NCI-H748 (cell line): ENCODE measurements at regions not wholly inside any gene's neighbourhood (a gene's known extent, or its start where the extent isn't known, plus 50 kb on each side); places are given as distances from the start of the nearest gene placed in this dataset.

Experiments used
- DNase-seq: peaks from one replicate; lab custom pipeline; 2025; ENCODE audit not compliant: unreplicated experiment; lab: John Stamatoyannopoulos, UW

DNA sequence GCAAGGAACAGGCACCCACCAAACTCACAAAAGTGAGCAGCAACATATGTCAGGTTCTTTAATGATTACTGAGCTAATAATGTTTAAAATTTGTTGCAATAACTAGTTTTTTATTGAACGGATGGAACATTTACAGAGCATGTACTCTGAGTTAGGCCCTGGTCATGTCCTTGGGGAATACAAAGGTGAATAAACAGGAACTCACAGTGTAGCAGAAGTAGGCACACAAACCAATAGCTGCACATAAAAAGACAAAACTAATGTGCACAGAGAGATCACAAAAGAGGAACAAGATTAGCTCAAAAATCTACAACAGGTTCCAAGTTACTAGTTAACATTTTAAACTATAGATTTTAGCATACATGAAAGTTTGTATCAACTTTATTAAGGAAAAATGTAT is 505.3 kb upstream of the PPP2R3A start:
- DNase-seq = no peak

DNA sequence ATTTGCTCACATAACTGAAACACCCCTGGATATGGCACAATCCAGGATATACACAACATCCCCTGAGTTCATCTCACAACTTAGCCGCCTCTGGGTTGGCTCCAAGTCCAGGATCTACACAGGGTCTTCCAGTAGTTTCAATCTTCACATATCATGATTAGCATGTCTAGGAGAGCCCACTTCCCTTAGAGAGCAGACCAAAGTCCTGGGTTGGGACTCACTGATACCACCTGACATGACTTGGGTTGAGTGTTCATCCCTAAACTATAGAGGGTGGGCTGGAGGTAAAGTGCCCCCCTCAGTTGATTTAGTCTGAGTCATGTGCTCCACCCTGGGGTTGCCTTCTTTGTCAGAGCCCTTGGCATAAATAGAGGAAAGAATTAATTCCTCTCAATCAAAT is 493.6 kb upstream of the PPP2R3A start:
- no peak for DNase-seq

DNA sequence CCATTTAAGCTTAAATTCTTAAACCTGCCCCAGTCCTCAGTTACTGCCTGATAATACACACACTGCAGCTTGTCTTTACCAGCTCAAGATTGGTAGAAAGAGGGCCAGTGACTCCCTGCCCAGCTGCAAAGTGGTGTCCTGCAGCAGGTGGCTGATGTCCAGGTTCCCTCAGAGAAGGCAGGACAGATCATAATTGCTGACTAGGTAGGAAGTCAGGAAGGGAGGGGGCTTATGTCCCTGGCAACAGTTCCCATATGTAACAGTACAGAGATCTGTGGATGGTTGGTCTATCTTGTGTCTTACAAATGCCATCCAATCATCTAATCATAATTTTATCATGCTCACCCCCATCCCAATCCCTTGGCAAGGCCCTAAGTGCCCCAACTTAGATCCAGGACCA is 492.1 kb upstream of the PPP2R3A start:
- DNase-seq = no peak

DNA sequence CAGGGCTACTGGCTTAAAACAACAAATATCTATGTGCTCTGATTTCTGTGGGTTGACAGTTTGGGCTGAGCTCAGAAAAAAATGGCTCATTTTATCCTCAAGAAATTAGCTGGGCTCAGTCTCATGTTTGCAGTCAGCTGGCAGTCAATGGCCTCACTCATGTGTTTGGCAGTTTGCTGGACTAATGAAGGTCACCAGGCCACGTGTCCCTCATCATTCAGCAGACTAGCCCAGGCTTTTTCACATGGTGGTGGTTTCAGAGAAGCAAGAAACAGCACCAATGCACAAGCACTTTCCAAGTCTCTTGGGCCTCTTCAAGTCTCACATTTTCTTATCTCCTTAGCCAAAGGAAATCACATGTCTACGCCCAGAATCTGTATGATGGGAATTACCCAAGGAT is 478.3 kb upstream of the PPP2R3A start:
- DNase-seq = no peak

DNA sequence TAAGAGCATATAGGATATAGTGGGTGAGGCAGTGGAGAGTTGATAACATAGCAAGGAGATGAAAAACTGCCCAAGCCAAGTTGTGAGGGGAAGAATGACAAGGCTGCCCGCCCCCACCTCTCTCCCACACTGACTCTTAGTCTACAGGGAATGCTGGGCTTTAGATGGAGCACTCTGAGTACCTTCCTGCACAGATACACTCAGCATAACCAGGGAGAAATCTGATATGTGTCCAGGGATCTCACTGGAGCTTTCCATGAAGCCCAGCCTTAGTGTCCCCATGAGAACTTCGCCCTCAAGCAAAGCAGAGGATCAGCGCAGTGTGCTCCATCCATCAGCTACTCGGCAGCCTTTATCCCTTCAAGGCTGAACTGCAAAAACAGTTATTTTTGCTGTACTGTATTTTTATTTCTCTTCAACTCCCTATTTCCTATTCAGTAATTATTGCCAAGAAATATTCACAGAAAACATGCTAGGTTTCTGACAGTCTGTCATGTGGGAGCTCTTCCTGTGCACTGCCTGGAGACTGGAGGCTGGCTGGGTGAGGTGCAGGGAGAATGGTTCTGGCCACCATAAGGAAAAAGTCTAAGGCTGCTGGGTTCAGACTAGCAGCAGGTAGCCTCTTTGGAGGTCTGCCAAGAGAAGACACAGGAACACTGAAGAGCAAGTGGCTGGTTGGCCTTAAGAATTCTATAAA is 475.2 kb upstream of the PPP2R3A start:
- DNase-seq = peak; percentile 6

DNA sequence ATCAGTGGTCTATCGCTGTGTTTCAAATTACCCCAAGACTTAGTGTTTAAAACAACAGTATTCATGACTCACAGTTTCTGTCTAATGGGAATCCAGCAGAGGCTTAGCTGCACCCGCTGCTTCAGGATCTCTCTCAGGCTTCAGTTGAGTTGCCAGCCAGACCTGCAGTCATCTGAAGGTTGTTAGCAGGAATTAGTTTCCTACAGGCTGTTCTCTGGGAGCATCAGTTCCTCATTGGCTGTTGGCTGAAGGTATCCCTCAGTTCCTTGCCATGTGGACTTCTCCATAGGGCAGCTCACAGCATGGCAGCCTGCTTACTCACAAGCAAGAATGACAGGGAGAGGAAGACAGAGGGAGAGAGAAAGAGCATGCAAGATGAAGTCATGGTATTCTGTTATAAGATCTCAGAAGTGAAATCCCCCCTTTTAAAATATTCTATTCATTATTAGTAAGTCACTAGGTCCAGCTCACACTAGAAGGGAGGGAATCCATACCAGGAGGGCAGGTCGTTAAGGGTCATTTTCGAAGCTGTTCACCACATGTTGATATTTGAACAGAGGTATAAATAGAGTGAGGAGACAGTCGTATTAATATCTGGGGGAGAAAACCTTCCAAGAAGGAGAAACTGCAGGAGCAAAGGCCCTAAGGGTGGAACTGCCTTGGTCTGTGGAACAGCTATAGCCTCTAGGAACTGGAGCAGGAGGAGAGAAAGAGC is 473.9 kb upstream of the PPP2R3A start:
- no peak for DNase-seq

DNA sequence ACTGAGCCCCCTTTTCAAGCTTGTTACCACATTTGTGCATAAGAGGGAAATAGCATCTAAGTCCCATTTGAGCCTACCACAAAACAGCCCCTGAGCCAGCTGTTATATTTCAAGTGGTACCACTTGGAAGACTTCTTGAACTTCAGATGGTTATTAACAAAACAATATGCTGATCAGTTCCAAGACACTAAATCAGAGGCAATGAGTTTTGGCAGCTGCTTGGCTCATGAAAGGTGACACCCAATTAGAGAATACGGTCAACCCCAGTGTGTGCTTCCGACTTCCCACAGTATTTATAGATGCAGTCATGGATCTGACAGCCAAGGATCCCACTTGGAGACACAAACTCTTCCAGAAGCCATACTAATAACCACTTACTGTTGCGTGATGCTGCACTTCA is 469.6 kb upstream of the PPP2R3A start:
- no peak for DNase-seq

DNA sequence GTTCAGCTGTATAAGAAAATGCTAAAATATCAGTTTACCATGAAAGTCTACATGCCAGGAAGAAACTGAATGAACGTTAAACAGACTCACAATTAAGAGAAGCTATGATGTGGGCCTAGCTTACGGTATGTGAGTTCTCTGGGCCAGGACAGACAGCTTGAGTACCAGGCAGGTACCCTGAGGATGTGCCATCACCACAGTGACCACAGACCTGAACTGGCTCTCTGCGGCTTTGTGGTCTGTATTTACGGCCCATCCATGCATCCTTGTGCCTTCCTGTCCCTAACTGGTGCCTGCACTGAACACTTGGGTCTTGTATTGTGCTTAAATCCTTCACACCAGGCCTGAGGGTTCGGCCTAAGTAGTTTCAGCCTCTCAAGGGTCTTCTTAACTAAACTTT is 467.5 kb upstream of the PPP2R3A start:
- no peak for DNase-seq

DNA sequence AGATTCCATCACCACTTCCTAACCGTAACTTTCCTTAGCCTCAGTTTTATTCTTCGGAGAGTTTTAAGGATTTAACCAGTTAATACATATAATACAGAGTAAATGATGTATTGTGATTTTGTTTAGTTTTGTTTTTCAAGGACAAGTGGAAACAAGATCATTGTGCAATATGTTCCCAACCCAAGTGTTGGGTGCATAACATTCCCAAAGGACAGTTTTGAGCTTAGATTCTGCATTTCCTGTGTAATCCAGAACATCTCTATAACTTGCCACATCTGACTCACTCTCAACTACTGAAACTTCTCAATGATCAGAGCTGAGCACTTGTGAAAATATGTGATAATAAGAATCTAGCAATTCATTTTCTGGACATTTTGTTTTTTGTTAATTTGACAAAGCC is 466.1 kb upstream of the PPP2R3A start:
- DNase-seq = no peak

DNA sequence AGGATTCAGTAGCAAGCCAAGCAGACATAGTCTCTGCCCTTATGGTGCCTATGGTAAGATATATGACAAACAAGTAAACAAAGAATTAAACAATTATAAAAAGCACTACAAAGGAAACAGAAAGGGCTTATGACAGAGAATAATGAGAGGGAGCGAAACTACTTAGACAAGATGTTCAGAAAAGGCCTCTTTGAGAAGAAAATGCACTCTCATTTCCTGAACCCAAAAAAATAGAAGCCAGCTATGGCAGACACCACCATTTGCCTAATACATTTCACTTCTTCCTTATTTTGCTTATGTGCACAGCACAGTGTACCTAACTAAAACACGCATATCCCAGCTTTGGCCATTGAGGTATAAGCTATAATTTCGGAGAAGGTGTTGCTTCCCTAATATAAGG is 465.5 kb upstream of the PPP2R3A start:
- no peak for DNase-seq

DNA sequence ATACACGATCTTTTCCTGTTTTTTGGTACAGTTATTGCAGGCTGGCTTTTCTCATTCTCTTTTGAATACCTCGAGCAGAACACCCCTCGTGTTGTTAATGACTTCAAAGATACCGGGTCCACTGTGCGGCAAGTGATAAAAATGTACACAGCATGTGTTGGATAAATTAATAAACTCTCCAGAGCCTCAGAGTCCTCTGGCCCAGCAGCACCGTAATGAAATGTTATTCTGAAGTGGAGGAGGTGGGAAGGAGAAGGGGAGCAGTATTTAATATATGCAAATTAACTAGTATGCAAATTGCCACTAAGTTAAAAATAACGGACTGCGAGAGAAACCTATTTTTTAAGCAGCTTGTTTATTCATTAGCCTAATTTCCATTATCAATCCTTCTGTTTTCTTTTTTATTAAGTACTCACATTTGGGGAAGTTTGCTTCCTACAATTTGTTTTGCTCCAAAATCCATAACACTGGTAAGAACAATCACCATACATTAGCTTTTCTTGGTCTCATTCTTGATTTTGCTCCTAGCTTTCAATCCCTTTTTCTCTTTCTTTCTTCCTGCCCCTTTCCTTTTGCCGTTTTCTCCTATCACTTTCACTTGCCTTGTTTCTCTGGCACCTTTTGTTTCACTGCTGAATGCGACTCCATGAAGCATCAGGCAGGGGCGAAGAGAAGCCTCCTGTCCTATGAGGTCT is 462.3 kb upstream of the PPP2R3A start:
- DNase-seq = no peak

DNA sequence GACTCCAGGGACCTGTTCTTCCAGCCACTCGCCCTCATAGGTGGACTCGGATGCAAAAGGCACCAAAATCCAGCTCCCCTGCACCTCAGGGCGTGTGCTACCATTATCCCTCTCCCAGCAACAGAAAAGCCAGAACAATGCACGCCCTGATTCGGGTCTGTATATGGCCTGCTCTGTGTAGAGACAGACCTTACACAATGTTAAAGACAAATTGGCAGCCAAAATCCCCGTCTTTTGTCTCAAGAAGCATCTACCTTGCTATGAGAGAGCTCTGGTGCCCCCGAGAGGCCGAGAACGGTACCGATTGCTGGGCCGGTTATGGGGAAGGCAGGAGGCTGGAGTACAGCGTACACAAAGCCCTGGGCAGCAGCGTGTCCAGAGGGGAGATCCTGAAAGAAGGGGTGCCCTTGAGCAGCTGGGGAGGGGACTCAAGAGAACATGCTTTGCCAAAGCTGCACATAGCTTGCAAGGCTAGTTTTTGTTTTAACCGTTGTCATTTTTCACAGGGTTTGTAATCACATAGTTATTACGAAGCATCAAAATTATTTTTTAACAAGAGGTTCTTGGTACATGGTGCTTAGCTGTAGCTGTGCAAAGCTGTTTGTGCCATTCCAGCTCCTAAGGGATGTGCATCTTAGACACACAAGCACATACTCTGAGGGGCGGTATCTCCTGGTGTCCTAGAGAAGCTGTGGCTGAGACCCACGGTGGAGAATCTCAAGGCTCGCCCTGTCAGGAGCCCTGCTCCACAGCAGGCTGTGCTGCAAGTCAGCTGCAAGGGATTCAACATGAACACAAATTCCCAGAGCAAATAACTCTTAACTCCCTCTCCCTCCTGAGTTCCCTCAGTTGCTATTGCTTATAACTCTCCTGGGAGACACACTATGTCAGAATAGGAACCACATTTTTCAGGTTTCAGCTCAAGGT is 461.5 kb upstream of the PPP2R3A start:
- peak; percentile 91 for DNase-seq

DNA sequence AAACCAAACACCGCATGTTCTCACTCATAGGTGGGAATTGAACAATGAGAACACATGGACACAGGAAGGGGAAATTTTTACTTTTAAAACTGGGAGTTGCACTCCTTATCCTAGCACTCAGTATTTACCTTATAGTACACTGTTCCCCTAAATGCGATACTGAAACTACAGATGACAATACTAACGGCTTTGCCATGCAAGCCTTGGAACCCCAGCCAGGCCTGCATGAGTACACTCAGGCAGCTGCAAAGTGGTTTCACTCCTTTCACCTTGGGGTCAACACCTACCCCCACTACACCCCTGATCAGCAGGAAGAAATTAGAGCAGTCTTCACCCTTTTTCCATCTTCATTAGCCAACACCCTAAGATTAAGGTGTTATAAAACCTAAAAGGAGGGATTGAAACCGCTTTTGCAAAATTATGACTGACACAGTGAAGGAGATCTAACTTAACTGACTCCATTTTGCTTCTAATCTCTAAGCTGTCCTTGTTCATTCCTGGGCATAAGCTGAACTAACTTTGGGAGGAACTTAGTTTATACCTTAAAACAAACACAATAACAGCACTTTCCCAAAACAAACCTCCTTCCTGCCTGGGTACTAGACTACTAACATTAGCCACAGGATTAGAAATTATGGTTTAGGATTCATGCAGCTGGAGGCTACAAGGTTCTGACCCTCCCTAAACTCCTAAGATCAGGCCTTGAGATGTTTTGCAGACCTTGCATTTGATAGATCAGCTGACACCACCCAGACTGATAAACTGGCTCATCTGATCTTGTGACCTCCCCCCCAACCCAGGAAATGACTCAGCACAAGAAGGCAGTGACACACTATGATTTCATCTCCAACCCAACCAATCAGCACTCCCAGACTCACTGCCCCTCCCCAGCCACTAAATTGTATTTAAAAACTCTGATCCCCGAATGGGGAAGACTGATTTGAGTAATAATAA is 452.1 kb upstream of the PPP2R3A start:
- DNase-seq = no peak

DNA sequence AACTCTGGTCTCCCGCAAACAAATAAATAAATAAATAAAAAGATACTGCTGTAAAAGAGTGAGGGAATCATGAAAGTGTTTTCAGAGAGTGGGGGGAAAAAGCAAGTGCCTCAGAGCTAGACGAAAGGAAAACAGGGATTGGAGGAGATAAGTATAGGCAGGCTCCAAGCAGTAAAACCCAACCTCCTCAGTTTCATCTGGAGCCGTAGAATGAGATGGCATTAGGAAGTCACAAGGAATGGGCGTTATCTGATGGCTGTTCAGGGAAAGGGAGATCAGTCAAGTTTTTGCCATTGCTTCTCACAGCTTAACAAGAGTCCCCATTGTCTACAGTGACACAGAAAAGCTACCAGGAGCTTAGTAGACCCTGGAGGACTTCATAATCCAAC is 451.5 kb upstream of the PPP2R3A start:
- DNase-seq = no peak

DNA sequence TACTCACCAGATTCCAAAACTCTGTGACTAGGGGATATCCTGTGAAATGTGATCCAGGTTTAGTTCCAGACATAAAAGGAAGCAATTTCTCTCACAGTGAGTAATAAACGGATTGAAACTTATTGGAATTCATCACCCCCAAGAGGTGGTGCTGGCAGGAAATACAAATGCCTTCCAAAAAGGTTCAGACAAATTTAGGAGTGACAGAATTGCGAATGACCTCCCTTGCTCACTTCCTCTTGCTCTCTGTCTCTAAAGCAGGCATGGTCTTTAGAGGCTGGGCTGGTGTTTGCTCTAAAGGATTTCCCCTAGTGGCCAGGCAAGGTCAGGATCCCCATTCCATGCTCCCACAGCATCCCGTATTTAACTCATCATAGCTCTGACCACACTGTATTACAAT is 449.4 kb upstream of the PPP2R3A start:
- peak; percentile 15 for DNase-seq

DNA sequence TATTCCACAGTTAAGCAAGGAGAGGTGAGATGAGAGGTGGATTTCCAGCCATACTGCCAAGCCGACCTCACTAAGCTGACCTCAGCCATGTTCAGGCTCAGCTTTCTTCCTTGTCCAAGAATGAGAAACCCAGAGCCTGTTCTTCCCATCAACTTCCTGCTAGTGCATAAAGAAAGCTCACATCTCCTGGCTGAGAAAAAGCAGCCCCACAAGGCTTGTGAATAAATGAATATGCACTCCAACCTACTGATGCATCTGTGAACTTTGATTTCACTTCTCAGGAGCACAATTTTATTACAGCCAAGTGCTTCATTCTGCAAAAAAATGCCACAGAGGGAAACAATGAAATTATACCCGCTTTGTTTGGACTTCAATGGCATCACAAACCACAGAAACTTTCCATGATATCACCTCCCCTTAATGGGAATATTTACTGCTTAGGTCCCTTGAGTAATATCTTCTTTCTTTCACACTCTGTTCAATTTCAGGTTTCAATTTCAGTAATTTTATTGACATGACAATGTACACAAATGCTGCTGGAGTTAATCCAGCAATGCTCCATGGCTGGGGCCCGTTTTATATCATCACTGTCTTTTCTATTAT is 437.0 kb upstream of the PPP2R3A start:
- peak; percentile 86 for DNase-seq

DNA sequence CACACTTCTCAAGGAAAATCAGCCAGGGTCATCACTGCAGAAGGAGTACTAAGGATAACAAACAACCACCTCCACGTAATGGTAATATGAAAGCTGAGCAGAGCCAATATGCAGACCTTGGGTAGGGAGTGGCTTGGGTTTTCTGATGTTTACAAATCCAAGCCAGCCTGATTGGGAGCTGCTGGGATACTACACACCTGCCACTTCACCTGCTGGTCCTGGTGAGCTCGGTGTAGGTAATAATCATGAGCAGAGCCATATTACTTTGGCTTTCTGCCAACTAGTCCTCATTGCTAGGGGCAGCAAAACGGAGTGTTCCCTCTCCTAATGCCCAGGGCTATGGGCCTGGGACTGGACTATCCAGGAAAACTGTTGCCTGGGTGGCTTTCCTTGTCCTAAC is 433.5 kb upstream of the PPP2R3A start:
- DNase-seq = peak; percentile 98

DNA sequence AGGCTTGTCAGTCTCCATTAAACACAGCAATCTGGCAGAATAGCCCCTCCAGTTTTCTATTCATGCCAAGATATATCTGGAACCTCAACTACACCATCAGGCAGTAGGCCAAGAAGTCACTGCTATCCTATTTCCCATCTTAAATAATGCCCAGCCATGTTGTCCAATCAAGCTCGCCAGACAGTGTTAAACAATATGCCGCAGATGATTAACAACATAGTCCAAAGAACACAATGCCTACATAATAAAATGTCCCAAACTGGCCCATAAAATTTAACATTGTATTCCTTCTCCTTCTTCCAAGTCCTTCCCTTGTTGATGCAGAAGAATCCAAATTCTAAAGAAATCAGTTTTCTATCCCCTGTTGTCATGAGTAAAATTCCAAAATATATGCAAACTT is 427.4 kb upstream of the PPP2R3A start:
- DNase-seq = no peak

DNA sequence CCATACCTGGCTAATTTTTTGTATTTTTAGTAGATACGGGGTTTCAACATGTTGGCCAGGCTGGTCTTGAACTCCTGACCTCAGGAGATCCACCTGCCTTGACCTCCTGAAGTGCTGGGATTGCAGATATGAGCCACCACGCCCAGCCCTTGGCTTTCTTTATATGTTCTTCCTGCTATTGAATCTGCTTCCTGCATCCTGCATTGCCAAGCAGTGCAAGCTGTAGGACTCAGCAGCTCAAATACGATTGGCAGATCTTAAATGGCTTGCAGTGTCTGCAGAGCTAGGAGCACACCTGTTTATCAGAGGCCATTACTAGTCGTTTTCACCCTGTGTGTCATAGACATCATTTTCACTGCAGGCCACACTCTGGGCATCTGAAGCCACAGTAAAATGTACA is 426.2 kb upstream of the PPP2R3A start:
- no peak for DNase-seq

DNA sequence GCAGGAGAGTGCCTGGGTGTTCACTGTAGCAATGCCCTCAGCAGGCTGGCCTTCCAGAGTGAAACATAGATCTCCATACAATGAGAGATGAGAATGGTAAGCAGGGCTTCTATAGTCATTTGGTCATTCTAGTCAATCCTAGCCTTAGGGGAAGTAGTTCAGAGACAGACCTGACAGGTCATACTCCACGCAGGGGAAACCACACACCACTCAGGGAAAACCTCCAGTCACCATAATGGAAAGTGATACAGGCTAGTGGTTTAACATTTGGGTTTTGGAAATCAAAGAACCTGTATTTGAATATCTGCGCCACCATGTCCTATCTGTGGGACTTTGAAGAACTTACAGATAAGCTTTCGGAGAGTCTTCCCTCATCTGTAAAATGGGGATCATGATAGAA is 425.7 kb upstream of the PPP2R3A start:
- no peak for DNase-seq
